ENCODE measurements at regions not wholly inside any gene's neighbourhood (a gene's known extent, or its start where the extent isn't known, plus 50 kb on each side); places are given as distances from the start of the nearest gene placed in this dataset.

GRCh38 chr12:67533159-67533558 lies 115.4 kb upstream of the DYRK2 start:
- intact Hi-C loops (cut with micrococcal nuclease; ENCODE audit: unreplicated experiment), result no loop called here
- H3K36me3 ChIP-seq (ENCODE audit: control insufficient read depth, insufficient read depth, low read length), result no peaks in the 10 kb centered on the region
- no peak for DNase-seq
- no peaks in the 10 kb centered on the region for H3K9me3 ChIP-seq
- ChIA-PET CTCF (no interaction called here), POLR2A (no interaction called here)
- no peaks in the 10 kb centered on the region for H3K4me1 ChIP-seq
- H3K27ac Mint-ChIP-seq (ENCODE audit: unreplicated experiment), result no peak overlapping the region
- no peaks in the 10 kb centered on the region for H3K9me3 Mint-ChIP-seq (ENCODE audit: unreplicated experiment)
- no TSS peak for BruUV-seq (replicated peaks)
- TF ChIP-seq CTCF (IDR thresholded peaks at IDR 0.05; ENCODE audit: insufficient read depth in 1 of 2, low read depth in 1 of 2, low read length in 1 of 2, severe bottlenecking in 1 of 2, unreplicated experiment in 1 of 2), result no peak
- no peak overlapping the region for H3K4me3 ChIP-seq (ENCODE audit: low read depth, low read length)
- H3K27me3 ChIP-seq (replicated peaks; ENCODE audit: control insufficient read depth, insufficient read depth, low read length), result no peaks in the 10 kb centered on the region
- H3K36me3 Mint-ChIP-seq (ENCODE audit: insufficient read depth, unreplicated experiment), result no peaks in the 10 kb centered on the region
- H3K4me3 Mint-ChIP-seq (ENCODE audit: unreplicated experiment), result no peak overlapping the region
- no peaks in the 10 kb centered on the region for H3K4me1 Mint-ChIP-seq (ENCODE audit: low read depth, unreplicated experiment)
- H3K27me3 Mint-ChIP-seq (ENCODE audit: insufficient read depth, unreplicated experiment), result peaks cover 10% of the 10 kb centered on the region

GRCh38 chr12:67534046-67534445 lies 114.5 kb upstream of the DYRK2 start:
- Mint-ChIP-seq H3K36me3 (ENCODE audit: insufficient read depth, unreplicated experiment) (no peaks in the 10 kb centered on the region), H3K27ac (ENCODE audit: unreplicated experiment) (no peak overlapping the region), H3K27me3 (ENCODE audit: insufficient read depth, unreplicated experiment) (peaks cover 10% of the 10 kb centered on the region), H3K9me3 (ENCODE audit: unreplicated experiment) (no peaks in the 10 kb centered on the region), H3K4me3 (ENCODE audit: unreplicated experiment) (no peak overlapping the region), H3K4me1 (ENCODE audit: low read depth, unreplicated experiment) (no peaks in the 10 kb centered on the region)
- H3K9me3 ChIP-seq, result no peaks in the 10 kb centered on the region
- no TSS peak for BruUV-seq (replicated peaks)
- CTCF ChIA-PET, result no interaction called here
- POLR2A ChIA-PET, result no interaction called here
- no peak for TF ChIP-seq CTCF (IDR thresholded peaks at IDR 0.05; ENCODE audit: insufficient read depth in 1 of 2, low read depth in 1 of 2, low read length in 1 of 2, severe bottlenecking in 1 of 2, unreplicated experiment in 1 of 2)
- no peaks in the 10 kb centered on the region for H3K27me3 ChIP-seq (replicated peaks; ENCODE audit: control insufficient read depth, insufficient read depth, low read length)
- no peaks in the 10 kb centered on the region for H3K4me1 ChIP-seq
- DNase-seq, result no peak
- H3K4me3 ChIP-seq (ENCODE audit: low read depth, low read length), result no peak overlapping the region
- no peaks in the 10 kb centered on the region for H3K36me3 ChIP-seq (ENCODE audit: control insufficient read depth, insufficient read depth, low read length)
- intact Hi-C loops (cut with micrococcal nuclease; ENCODE audit: unreplicated experiment), result no loop called here

- no TSS peak for BruUV-seq (replicated peaks)
- Histone ChIP-seq H3K4me3 (ENCODE audit: low read depth, low read length) (no peak overlapping the region), H3K4me1 (no peaks in the 10 kb centered on the region), H3K27me3 (replicated peaks; ENCODE audit: control insufficient read depth, insufficient read depth, low read length) (no peaks in the 10 kb centered on the region), H3K36me3 (ENCODE audit: control insufficient read depth, insufficient read depth, low read length) (no peaks in the 10 kb centered on the region), H3K9me3 (no peaks in the 10 kb centered on the region)
- intact Hi-C loops (cut with micrococcal nuclease; ENCODE audit: unreplicated experiment), result no loop called here
- Mint-ChIP-seq H3K36me3 (ENCODE audit: insufficient read depth, unreplicated experiment) (no peaks in the 10 kb centered on the region), H3K27ac (ENCODE audit: unreplicated experiment) (no peak overlapping the region), H3K4me1 (ENCODE audit: low read depth, unreplicated experiment) (no peaks in the 10 kb centered on the region), H3K27me3 (ENCODE audit: insufficient read depth, unreplicated experiment) (peaks cover 10% of the 10 kb centered on the region), H3K4me3 (ENCODE audit: unreplicated experiment) (no peak overlapping the region), H3K9me3 (ENCODE audit: unreplicated experiment) (no peaks in the 10 kb centered on the region)
- no peak for DNase-seq
- CTCF ChIA-PET, result no interaction called here
- TF ChIP-seq CTCF (IDR thresholded peaks at IDR 0.05; ENCODE audit: insufficient read depth in 1 of 2, low read depth in 1 of 2, low read length in 1 of 2, severe bottlenecking in 1 of 2, unreplicated experiment in 1 of 2), result no peak
- POLR2A ChIA-PET, result no interaction called here
Measured at GRCh38 chr12:67534681-67535080, 113.9 kb upstream of the DYRK2 start.

Measured in Caco-2 (cell line).